ENCODE measurements at regions not wholly inside any gene's neighbourhood (a gene's known extent, or its start where the extent isn't known, plus 50 kb on each side); places are given as distances from the start of the nearest gene placed in this dataset.
"Not testable (repeated sequence)": the region's sequence is repeated elsewhere in the genome, so short reads cannot be mapped to it uniquely, and the experiment has no call there.

DNA sequence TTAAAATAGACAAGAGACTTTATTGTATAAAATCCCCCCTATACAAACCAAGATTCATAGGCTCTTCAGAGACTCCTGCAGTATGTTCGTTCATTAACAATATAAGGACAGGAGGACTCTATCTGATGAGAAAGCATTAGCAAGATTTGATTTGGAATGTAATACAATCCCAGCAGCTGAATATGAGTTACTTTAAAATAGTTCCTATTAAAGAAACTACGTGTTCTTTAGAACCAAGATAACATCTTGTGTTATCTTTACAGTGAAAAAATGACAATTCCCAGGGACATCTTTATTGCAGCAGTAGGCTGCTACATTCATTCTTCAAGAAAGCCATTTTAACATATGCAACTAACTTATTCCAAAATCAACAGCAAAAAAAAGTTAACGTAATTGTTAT is 1360.1 kb upstream of the GJE1 start:
- DNase-seq (ENCODE audit: low read depth) = peak; percentile 15

- DNase-seq (ENCODE audit: low read depth) = no peak
These were observed 1364.6 kb upstream of the GJE1 start for GRCh38 chr6:140768133-140768532.

GRCh38 chr6:140766999-140767398 is 1365.7 kb upstream of the GJE1 start:
- no peak for DNase-seq (ENCODE audit: low read depth)

DNA sequence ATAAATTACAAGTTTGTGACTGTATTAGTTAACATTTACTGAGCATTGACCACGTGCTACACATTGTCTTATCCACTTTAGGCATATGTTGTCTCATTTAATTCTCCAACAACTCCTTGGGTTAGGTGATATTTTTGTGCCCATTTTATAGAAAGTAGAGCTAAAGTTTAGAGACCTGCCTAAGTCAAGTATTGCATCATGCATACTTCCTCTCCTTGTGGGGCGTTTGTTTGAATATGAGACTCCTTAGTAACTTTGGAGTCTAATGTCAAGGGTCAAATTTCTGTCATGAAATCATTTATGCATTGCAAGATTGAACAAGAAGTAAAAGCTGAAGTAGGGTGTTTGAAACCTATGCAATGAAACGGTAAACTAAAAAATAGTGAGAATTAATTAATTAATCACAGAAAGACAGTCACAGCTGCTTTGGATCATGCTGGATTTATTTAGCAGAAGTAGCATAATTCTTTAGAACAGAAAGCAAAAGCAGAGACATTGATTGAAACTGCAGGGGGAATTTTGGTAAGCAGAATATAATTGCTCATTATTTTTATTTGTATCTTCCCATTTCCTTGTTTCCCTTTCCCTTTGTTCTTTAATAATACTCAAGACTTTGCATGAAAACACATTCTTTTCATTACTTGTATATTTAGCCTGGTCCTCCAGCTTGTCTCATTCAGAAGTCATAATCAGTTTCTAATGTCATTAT is 1374.4 kb upstream of the GJE1 start:
- no peak for DNase-seq (ENCODE audit: low read depth)

GRCh38 chr6:140752234-140752633 is 1377.8 kb upstream of the CITED2 start:
- DNase-seq (ENCODE audit: low read depth) = no peak

- DNase-seq (ENCODE audit: low read depth) = no peak
These were observed 1372.7 kb upstream of the CITED2 start for GRCh38 chr6:140747114-140747513.

- peak; percentile 76 for DNase-seq (ENCODE audit: low read depth)
These were observed 1370.3 kb upstream of the CITED2 start for GRCh38 chr6:140744659-140745320.

DNA sequence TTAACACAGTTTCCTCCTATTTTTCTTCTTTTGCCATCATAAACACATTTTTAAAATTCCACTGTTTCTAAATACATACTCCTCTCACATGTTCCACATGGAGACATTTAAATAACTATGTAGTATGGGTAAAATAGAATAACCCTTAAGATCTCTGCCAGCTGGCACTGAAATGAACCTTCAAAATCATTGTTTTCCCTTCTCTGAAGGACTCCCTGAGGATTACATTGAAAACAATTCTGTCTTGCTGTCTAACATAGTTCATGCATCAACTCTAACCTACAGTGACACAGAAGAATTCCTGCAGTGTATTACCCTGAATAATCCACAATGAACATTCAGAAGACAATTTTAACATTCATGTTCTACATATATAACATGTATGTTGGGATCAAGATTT is 1361.8 kb upstream of the CITED2 start:
- peak; percentile 50 for DNase-seq (ENCODE audit: low read depth)

DNA sequence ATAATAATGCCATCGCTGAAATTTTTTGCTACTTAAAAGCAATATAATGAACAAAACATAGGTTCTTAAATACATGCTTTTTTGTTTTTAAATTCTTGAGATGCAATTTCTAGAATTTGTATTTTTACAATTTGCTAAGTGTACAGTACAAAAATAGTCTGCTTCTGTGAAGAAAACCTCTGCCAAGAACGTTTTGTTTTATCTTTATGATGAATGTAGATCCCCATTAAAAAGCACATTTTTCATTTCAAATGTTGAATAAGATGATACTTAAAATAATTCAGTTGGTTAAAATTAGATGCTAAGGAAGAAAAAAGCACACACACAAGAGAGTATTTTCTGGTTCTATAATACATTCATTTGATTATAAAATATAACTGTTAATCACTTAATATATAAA is 1358.5 kb upstream of the CITED2 start:
- DNase-seq (ENCODE audit: low read depth) = no peak

DNA sequence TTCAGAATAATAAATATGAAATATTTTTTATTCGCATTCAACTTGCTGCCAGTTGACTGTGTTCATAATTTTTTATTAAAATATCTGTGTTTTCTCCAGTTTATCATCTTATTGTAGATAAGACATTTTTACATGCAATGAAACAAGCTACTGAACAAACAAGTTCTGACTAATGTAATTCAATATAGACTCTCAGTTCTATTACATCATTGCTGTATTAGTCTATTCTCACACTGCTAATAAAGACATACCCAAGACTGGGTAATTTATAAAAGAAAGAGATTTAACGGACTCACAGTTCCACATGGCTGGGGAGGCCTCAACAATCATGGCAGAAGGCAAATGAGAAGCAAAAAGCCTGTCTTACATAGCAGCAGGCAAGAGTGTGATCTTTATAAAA is 1357.7 kb upstream of the CITED2 start:
- peak; percentile 26 for DNase-seq (ENCODE audit: low read depth)

GRCh38 chr6:140731741-140732140 is 1357.3 kb upstream of the CITED2 start:
- peak; percentile 69 for DNase-seq (ENCODE audit: low read depth)

- no peak for DNase-seq (ENCODE audit: low read depth)
These were observed 1355.1 kb upstream of the CITED2 start for GRCh38 chr6:140729521-140729920.

GRCh38 chr6:140718021-140718420 is 1343.6 kb upstream of the CITED2 start:
- peak; percentile 56 for DNase-seq (ENCODE audit: low read depth)

- DNase-seq (ENCODE audit: low read depth) = no peak
These were observed 1339.0 kb upstream of the CITED2 start for GRCh38 chr6:140713495-140713894.

GRCh38 chr6:140711019-140711613 is 1336.7 kb upstream of the CITED2 start:
- DNase-seq (ENCODE audit: low read depth) = peak; percentile 2

- no peak for DNase-seq (ENCODE audit: low read depth)
These were observed 1334.0 kb upstream of the CITED2 start for GRCh38 chr6:140708441-140708840.

GRCh38 chr6:140704008-140704407 is 1329.6 kb upstream of the CITED2 start:
- not testable (repeated sequence) for DNase-seq (ENCODE audit: low read depth)

DNA sequence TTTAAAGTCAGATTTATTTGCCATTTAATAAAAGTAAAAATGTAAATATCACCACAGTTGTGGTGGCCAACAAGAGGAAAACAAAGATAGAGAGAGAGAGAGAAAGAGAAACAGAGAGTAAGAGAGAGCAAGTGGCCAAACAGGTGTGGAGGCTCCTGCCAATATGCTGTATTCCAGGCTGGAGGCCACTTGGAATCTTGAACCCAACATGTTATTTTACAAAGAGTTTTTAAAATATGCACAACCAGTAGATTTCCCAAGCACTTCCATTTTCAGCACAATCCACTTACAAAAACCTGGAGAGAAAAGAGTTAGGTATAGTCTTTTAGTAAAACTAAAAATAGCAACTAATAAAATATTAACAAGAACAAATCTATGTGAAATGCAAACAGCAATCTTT is 1323.1 kb upstream of the CITED2 start:
- no peak for DNase-seq (ENCODE audit: low read depth)

GRCh38 chr6:140684776-140685550 is 1310.5 kb upstream of the CITED2 start:
- no peak for DNase-seq (ENCODE audit: low read depth)

GRCh38 chr6:140677781-140678528 is 1303.5 kb upstream of the CITED2 start:
- DNase-seq (ENCODE audit: low read depth) = peak; percentile 51

- no peak for DNase-seq (ENCODE audit: low read depth)
These were observed 1297.5 kb upstream of the CITED2 start for GRCh38 chr6:140671926-140672325.

DNA sequence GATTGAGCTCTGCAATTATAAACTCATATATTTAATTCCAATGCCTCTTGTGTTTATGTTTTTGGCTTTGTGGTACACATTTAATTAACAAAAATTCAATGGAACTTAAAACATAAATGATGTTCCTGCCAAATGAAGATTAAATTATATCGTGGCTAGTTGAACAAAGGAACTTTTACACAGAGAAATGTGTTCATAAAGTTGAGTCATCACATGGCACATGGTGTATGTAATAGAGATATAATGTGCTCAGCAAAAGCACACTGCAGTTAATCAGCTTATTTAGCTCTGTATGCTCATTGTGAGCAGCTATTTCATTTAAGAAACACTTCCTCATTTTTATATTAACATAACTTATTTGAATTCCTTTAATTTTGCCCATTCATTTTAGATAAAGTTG is 1295.6 kb upstream of the CITED2 start:
- DNase-seq (ENCODE audit: low read depth) = peak; percentile 48

Data from EH (cell line).